Smooth muscle cell (in vitro differentiated cells): ENCODE measurements at regions not wholly inside any gene's neighbourhood (a gene's known extent, or its start where the extent isn't known, plus 50 kb on each side); places are given as distances from the start of the nearest gene placed in this dataset.

Source experiments
- DNase-seq: peaks from one replicate; lab custom pipeline; 2025; ENCODE audit not compliant: unreplicated experiment; lab: John Stamatoyannopoulos, UW
- H2AFZ ChIP-seq: fragments of 200-600 bp; sonication (generic); 2 replicates; pipeline ENCODE4 v1.6.0; 2016; ENCODE audit warnings: antibody characterized with exemption, low read depth, mild to moderate bottlenecking
- H3F3A ChIP-seq: fragments of 200-600 bp; sonication (generic); 2 replicates; pipeline ENCODE4 v1.6.0; 2017; ENCODE audit warnings: antibody characterized with exemption, low read depth
- H3K27ac ChIP-seq: fragments of 200-600 bp; sonication (generic); 2 replicates; pipeline ENCODE4 v1.5.1; 2016; ENCODE audit warnings: low read depth, mild to moderate bottlenecking
- H3K27me3 ChIP-seq: fragments of 200-600 bp; sonication (generic); 2 replicates; pipeline ENCODE4 v1.6.1; 2016; ENCODE audit warnings: low read depth, mild to moderate bottlenecking
- H3K36me3 ChIP-seq: fragments of 200-600 bp; sonication (generic); 2 replicates; pipeline ENCODE4 v1.5.1; 2016; ENCODE audit warnings: low read depth
- H3K4me1 ChIP-seq: fragments of 200-600 bp; sonication (generic); 2 replicates; pipeline ENCODE4 v1.5.1; 2016; ENCODE audit warnings: low read depth
- H3K4me2 ChIP-seq: fragments of 200-600 bp; sonication (generic); 2 replicates; pipeline ENCODE4 v1.6.0; 2016; ENCODE audit warnings: mild to moderate bottlenecking
- H3K4me3 ChIP-seq: fragments of 200-600 bp; sonication (generic); 2 replicates; pipeline ENCODE4 v1.5.1; 2016; ENCODE audit warnings: mild to moderate bottlenecking
- H3K79me2 ChIP-seq: fragments of 200-600 bp; sonication (generic); 2 replicates; pipeline ENCODE4 v1.6.0; 2016; ENCODE audit warnings: low read depth, mild to moderate bottlenecking
- H3K9ac ChIP-seq: fragments of 200-600 bp; sonication (generic); 2 replicates; pipeline ENCODE4 v1.6.0; 2016; ENCODE audit warnings: low read depth
- H3K9me3 ChIP-seq: fragments of 200-600 bp; sonication (generic); replicated peaks from 2 replicates; pipeline ENCODE4 v1.5.1; 2016; ENCODE audit warnings: low read depth
- H4K20me1 ChIP-seq: fragments of 200-600 bp; sonication (generic); 2 replicates; pipeline ENCODE4 v1.6.0; 2016; ENCODE audit warnings: low read depth
- CTCF ChIP-seq: fragments of 200-600 bp; sonication (generic); IDR thresholded peaks from 2 replicates; pipeline ENCODE4 v1.5.1; 2017; ENCODE audit warnings: borderline replicate concordance, mild to moderate bottlenecking, antibody characterized with exemption; ENCODE audit not compliant: insufficient read depth, poor library complexity, severe bottlenecking
- WGBS: methylation state at CpG from one replicate; pipeline ENCODE4 v1.1.7; 2016; ENCODE audit warnings: low lambda C conversion rate; 5-methylcytosine and 5-hydroxymethylcytosine counted together

- Histone ChIP-seq H4K20me1 (no peaks in the 10 kb centered on the region), H3K4me3 (no peak overlapping the region), H3K27ac (no peak overlapping the region), H3K4me1 (no peaks in the 10 kb centered on the region), H3K36me3 (no peaks in the 10 kb centered on the region), H2AFZ (no peak overlapping the region), H3K27me3 (no peaks in the 10 kb centered on the region), H3K4me2 (no peak overlapping the region), H3K79me2 (no peaks in the 10 kb centered on the region), H3K9ac (no peak overlapping the region), H3F3A (no peaks in the 10 kb centered on the region), H3K9me3 (no peaks in the 10 kb centered on the region)
- no peak for DNase-seq
- TF ChIP-seq CTCF, result no peak
- 87% methylated on average over 3 of the region's 3 CpGs for WGBS
Measured at GRCh38 chr6:79864421-79864820, 82.9 kb downstream of the ELOVL4 start.

GRCh38 chr6:79864001-79864400 is 83.4 kb downstream of the ELOVL4 start:
- Histone ChIP-seq H3K9ac (no peak overlapping the region), H3K4me1 (no peaks in the 10 kb centered on the region), H3K9me3 (no peaks in the 10 kb centered on the region), H2AFZ (no peak overlapping the region), H3K4me2 (no peak overlapping the region), H3K4me3 (no peak overlapping the region), H3K27me3 (no peaks in the 10 kb centered on the region), H4K20me1 (no peaks in the 10 kb centered on the region), H3F3A (no peaks in the 10 kb centered on the region), H3K79me2 (no peaks in the 10 kb centered on the region), H3K36me3 (no peaks in the 10 kb centered on the region), H3K27ac (no peak overlapping the region)
- TF ChIP-seq CTCF, result no peak
- DNase-seq, result no peak
- 79% methylated on average over 1 of the region's 1 CpG for WGBS

- no peak overlapping the region for H3K4me2 ChIP-seq
- no peaks in the 10 kb centered on the region for H3K4me1 ChIP-seq
- no peak overlapping the region for H3K4me3 ChIP-seq
- DNase-seq, result no peak
- H3F3A ChIP-seq, result no peaks in the 10 kb centered on the region
- H3K36me3 ChIP-seq, result no peaks in the 10 kb centered on the region
- no peak for TF ChIP-seq CTCF
- no peak overlapping the region for H3K9ac ChIP-seq
- H2AFZ ChIP-seq, result no peak overlapping the region
- H3K27ac ChIP-seq, result no peak overlapping the region
- H3K9me3 ChIP-seq, result no peaks in the 10 kb centered on the region
- no peaks in the 10 kb centered on the region for H3K79me2 ChIP-seq
- WGBS, result 92% methylated on average over 1 of the region's 1 CpG
- H4K20me1 ChIP-seq, result no peaks in the 10 kb centered on the region
- no peaks in the 10 kb centered on the region for H3K27me3 ChIP-seq
Measured at GRCh38 chr6:79863566-79863965, 83.8 kb downstream of the ELOVL4 start.

GRCh38 chr6:79862711-79863110 is 84.6 kb downstream of the ELOVL4 start:
- H3K36me3 ChIP-seq, result no peaks in the 10 kb centered on the region
- H3K4me3 ChIP-seq, result no peak overlapping the region
- WGBS, result 90% methylated on average over 1 of the region's 1 CpG
- H3K4me1 ChIP-seq, result no peaks in the 10 kb centered on the region
- no peak for DNase-seq
- no peak overlapping the region for H3K9ac ChIP-seq
- H2AFZ ChIP-seq, result no peak overlapping the region
- no peak overlapping the region for H3K4me2 ChIP-seq
- H4K20me1 ChIP-seq, result no peaks in the 10 kb centered on the region
- no peaks in the 10 kb centered on the region for H3K79me2 ChIP-seq
- no peaks in the 10 kb centered on the region for H3F3A ChIP-seq
- no peaks in the 10 kb centered on the region for H3K9me3 ChIP-seq
- no peak for TF ChIP-seq CTCF
- H3K27ac ChIP-seq, result no peak overlapping the region
- H3K27me3 ChIP-seq, result no peaks in the 10 kb centered on the region
